HG03066 (cell line): ENCODE measurements at regions not wholly inside any gene's neighbourhood (a gene's known extent, or its start where the extent isn't known, plus 50 kb on each side); places are given as distances from the start of the nearest gene placed in this dataset.

Source experiments
- ATAC-seq: cut with Tn5 transposase; IDR thresholded peaks from one replicate; pipeline ENCODE4 v1.9.1; 2021; ENCODE audit warnings: low read depth; ENCODE audit not compliant: unreplicated experiment

DNA sequence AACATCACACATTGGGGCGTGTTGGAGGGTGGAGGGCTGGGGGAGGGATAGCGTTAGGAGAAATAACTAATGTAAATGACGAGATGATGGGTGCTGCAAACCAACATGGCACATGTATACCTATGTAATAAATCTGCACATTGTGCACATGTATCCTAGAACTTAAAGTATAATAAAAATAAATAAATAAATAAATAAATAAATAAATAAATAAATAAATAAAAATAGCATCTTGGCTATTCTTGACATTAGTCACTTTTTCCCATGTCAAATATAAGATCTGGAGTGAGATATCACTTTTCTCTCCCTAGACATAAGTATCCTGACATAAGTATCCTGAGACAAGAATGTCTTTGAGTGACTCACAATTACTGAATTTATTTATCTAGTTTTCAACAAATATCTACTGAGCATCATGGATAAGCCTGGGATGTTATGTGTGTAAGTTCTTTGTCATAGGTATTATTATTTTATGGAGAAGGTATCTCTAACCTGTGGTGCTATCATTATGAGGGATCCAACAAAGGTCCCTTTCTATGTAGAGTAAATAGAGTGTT is 691.3 kb downstream of the SORCS1 start:
- ATAC-seq = no peak

DNA sequence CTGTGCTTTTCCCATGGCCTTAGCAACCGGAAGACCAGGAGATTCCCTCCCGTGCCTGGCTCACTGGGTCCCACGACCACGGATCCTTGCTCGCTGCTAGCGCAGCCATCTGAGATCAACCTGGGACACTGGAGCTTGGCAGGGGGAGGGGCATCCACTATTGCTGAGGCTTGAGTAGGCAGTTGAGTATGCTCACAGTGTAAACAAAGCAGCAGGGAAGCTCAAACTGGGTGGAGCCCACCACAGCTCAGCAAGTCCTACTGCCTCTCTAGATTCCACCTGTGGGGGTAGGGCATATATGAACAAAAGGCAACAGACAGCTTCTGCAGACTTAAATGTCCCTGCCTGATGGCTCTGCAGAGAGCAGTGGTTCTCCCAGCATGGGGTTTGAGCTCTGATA is 697.0 kb downstream of the SORCS1 start:
- no peak for ATAC-seq

GRCh38 chr10:106457522-106457921 is 707.0 kb downstream of the SORCS1 start:
- no peak for ATAC-seq

DNA sequence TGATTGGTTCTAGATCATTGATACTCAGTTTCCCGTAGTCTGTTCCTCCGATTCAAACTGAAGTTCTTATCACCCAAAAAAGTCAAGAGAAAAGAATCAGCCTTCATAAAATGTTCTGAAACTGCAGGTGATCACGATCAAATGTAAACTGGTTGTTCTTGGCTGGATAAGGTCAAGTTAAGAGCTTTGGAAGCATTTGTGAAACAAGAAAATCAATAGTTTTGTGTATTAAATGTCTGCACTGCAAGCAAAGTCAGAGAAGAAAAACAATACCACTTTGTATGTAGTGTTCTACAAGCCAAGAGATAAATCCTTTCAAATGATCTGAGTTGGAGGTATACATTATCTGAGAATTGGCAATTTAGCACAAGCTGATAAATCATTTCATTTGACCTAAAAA is 710.3 kb downstream of the SORCS1 start:
- ATAC-seq = no peak

- ATAC-seq = no peak
These were observed 713.5 kb downstream of the SORCS1 start for GRCh38 chr10:106450966-106451365.

DNA sequence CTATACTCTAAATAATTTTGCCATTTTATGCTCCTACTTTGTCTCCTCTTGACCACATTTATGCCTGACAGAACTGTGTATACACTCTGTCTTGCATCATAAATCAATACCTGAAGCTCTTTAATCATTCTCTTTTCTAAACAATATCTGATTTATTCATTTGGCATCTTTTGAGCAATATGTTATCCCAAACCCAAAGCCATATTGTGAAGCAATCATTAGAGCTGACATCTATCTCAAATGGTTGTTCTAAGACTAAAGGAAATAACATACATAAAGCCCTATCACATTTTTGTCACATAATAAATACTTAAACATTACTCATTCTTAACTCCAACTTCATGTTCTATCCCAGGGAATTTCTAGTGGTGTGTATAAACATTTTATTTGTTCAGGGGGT is 717.6 kb downstream of the SORCS1 start:
- ATAC-seq = no peak

GRCh38 chr10:106442223-106442622 is 722.3 kb downstream of the SORCS1 start:
- ATAC-seq = no peak

- no peak for ATAC-seq
These were observed 723.7 kb downstream of the SORCS1 start for GRCh38 chr10:106440767-106441166.

DNA sequence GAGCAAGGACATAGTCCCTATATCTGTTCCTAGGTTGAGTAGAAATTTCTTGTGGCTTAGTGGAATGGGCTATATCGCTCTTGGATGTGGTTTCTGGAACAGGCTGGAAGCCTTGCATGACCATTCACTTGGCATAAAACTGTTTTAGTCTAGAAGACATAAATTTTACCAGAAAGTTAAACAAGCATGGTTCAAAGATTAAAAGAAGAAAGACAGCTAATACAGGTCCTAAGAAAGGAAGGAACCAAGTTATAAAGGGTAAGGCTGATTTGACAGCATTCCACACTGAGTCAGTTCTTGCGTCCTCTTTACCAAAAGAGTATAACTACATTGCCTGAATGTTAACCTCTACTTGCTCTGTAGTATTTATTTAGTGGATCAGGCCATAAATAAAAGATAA is 724.2 kb downstream of the SORCS1 start:
- no peak for ATAC-seq

DNA sequence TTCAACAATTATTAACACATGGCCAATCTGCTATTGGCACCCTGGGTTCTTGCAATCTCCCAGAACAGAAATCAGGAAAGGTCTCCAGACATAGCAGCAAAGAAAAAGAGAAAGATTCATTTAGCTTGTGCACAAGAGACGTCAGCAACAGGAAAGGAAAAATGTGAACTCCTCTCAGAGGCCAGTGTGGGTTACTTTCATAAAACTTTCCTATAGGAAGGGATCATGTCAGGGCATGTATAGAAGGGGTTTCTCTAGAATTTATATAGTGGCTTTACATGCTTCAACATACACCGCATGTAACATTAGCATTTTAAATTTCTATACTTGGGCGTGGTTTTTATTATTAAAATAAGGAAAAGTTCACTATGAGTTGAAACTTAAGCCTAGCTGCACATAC is 725.1 kb downstream of the SORCS1 start:
- no peak for ATAC-seq

GRCh38 chr10:106438386-106438785 is 726.1 kb downstream of the SORCS1 start:
- ATAC-seq = no peak

DNA sequence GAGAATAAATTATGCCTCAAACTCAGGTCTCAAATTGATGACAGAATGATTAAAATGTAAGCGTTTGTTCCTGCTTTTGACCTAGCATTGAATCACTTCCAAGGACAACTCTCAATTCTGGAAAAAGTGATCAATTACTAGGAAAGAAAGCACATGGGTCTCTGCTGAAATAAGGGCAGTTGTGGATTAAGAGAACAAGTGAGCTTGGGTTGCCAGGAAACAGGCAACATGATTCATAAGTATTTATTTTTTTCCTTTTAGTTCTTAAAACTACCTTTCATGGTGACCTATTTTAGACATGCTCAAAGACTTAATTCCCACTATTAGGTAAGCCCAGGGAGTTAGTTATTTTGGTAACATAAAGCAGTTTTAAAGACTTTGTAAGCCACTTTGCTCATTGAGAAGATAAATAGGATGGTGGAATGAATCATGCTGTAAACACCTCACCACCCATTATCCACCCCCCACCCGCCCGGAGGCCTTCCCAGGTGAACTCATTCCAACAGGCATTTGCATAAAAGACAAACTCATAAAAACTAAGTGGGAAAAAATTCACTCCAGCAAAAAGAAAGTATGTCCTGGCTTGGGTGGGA is 728.3 kb downstream of the SORCS1 start:
- no peak for ATAC-seq

GRCh38 chr10:106435081-106435480 is 729.4 kb downstream of the SORCS1 start:
- no peak for ATAC-seq

- ATAC-seq = no peak
These were observed 739.5 kb downstream of the SORCS1 start for GRCh38 chr10:106424981-106425380.

GRCh38 chr10:106424054-106424453 is 740.5 kb downstream of the SORCS1 start:
- ATAC-seq = no peak

DNA sequence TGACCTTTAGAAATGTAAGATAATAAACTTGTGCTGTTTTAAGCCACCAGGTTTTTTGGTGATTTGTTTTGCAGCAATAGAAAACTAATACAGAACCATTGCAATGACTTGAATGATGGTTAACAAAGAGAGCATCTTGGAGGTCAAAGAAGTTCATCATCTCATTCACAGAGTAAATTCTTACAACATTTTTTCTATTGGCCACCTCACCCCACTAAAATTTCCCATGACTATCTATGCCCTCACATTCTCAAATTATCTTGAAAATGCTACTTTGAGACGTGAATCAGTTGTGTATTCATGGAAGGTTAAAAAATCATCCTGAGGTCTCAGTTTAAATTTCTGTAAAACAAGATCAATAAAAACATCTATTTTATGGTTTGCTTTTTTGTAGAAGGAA is 754.2 kb downstream of the SORCS1 start:
- ATAC-seq = no peak

DNA sequence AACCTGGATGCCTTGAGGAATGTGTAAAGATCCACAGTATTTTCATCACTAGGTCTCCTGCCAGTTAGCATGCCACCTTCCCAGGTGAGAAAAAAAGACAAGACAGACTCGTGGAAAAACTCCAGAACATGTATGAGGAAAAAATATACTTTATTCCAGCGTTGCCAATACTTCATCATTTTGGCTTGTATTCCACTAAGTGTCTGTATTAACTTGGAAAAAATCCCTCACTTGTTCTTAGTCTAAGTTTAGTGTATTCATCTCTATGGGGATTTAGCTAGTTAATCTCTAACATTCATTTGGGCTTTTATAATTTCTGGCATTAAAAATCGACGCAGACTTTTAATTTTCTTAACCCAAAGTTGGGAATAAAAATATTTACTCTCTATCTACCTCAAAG is 759.4 kb downstream of the SORCS1 start:
- no peak for ATAC-seq

DNA sequence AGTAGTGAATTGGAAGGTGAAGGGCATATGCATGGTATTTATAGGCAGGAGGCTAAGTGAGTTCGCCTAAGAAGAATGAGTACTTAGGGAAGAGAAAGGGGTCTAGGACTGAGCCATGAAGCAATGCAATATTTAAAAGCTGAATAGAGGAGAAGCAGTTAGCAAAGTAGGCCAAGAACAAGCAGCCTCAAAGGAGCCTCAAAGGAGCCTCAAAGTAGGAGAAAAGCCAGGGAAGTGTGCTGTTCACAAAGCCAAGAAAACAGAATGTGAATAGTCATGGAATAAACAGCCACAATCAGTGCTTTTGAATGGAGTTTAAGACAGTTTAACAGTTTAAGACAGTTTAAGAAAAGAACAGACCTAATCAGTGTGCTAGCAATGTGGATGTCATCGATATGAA is 762.0 kb downstream of the SORCS1 start:
- ATAC-seq = no peak

DNA sequence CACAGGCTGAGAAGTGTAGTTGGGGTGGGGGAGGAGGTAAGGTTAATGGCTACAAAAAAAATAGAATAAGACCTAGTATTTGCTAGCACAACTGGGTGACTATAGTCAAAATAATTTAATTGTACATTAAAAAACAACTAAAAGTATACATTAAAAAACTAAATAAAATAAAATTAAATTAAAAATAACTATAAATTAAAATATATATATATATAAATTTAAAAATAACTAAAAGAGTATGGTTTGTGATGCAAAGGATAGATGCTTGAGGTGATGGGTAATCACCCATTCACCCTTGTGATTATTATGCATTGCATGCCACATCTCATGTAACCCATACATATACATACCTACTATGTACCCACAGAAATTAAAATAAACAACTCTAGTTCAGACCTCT is 762.5 kb downstream of the SORCS1 start:
- no peak for ATAC-seq

- no peak for ATAC-seq
These were observed 763.3 kb downstream of the SORCS1 start for GRCh38 chr10:106401161-106401560.

DNA sequence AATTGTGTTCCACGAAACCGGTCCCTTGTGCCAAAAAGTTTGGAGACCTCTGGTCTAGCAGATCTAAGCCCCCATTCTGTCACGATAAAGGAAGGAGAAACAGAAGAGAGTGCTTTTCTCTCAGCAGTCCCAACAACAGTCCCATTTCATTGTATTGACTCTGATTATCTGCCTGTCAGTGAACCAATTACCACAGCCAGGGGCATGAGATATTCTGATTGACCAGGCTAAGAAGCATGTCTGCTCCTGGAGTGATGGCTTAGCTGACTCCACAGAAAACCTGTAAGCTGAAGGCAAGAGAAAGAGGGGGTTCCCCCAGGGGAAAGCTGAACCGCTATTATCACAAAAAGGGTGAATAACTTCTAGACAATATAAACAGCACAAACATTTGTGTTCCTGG is 765.4 kb downstream of the SORCS1 start:
- no peak for ATAC-seq

DNA sequence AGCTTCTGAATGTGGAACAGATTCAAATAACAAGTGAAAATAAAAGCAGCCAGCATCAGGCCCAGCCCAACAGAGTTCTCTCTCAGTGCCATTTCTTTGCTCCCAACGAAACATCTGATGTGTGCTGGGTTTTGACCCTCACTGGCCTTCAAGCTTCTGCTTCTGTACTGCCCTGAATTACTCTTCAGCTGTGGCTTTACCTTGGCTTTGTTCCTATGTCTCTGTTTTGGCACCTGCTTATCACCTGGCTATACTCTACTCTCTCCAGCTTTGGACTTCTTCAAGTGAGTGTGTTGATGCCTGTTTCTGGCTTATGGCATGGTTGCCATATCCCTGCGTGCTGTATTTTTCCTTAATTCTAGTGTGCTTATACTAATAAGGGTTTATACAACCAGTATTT is 768.3 kb downstream of the SORCS1 start:
- ATAC-seq = no peak
